ENCODE measurements at regions not wholly inside any gene's neighbourhood (a gene's known extent, or its start where the extent isn't known, plus 50 kb on each side); places are given as distances from the start of the nearest gene placed in this dataset.

GRCh38 chr20:6715401-6715941 is 52.0 kb upstream of the BMP2 start:
- no peak overlapping the region for H4K8ac ChIP-seq (ENCODE audit: extremely low read depth, insufficient read depth, low read length)
- no peak for DNase-seq (ENCODE audit: low read depth in 1 of 2, low spot score in 2 of 2)
- no peak overlapping the region for H2BK20ac ChIP-seq (ENCODE audit: low read length)
- no peaks in the 10 kb centered on the region for H3K79me2 ChIP-seq (ENCODE audit: control insufficient read depth in 1 of 2, insufficient read depth in 2 of 2, low read length in 2 of 2)
- no peaks in the 10 kb centered on the region for H4K20me1 ChIP-seq (replicated peaks in 1 of 2; ENCODE audit: control insufficient read depth in 1 of 2, insufficient read depth in 2 of 2, low read length in 2 of 2)
- 91% methylated on average over 7 of the region's 7 CpGs; no CpG with 5 or more reads in 1 of the 2 experiments for WGBS, 2 experiments (ENCODE audit: extremely low coverage in 1 of 2, insufficient coverage in 1 of 2, insufficient read length in 1 of 2, insufficient replicate concordance in 2 of 2, low coverage in 1 of 2, low lambda C conversion rate in 2 of 2, missing lambda C conversion rate in 1 of 2)
- H3K23ac ChIP-seq (ENCODE audit: insufficient read length) = no peak overlapping the region
- no peak overlapping the region for H2BK120ac ChIP-seq (replicated peaks; ENCODE audit: low read depth, low read length)
- H3K4me2 ChIP-seq (ENCODE audit: insufficient read depth in 1 of 2, low read depth in 2 of 2, low read length in 2 of 2) = no peak overlapping the region
- H3K79me1 ChIP-seq (ENCODE audit: low read depth, low read length) = no peaks in the 10 kb centered on the region
- no peak for FAIRE-seq
- H3K18ac ChIP-seq (ENCODE audit: extremely low read depth, low read length) = no peak overlapping the region
- no peak overlapping the region for H3K27ac ChIP-seq (ENCODE audit: low read depth, low read length)
- H2BK5ac ChIP-seq (ENCODE audit: low read depth, low read length) = no peak overlapping the region
- H4K5ac ChIP-seq (ENCODE audit: insufficient read length, low read depth, low read length) = no peak overlapping the region
- H3K9ac ChIP-seq (replicated peaks in 1 of 4; ENCODE audit: extremely low read depth in 1 of 4, low read depth in 3 of 4, low read length in 3 of 4) = no peak overlapping the region
- H4K91ac ChIP-seq (replicated peaks; ENCODE audit: insufficient read length, low read length) = no peak overlapping the region
- no peak overlapping the region for H3K4me3 ChIP-seq (ENCODE audit: extremely low read depth in 1 of 4, insufficient read depth in 2 of 4, low read depth in 3 of 4, low read length in 4 of 4)
- peaks cover 1% of the 10 kb centered on the region; the same call in 1 of the 2 replicates for H3K23me2 ChIP-seq (ENCODE audit: low read depth, low read length)
- peaks cover 0 to 3% of the 10 kb centered on the region in 2 experiments; a peak in 2 of 4 replicates for H3K9me3 ChIP-seq (ENCODE audit: insufficient read depth in 2 of 2, low read depth in 1 of 2, low read length in 1 of 2)
- no peak overlapping the region for H2AFZ ChIP-seq (ENCODE audit: low read length)
- H2AK5ac ChIP-seq (ENCODE audit: low read depth, low read length) = no peak overlapping the region
- H3K14ac ChIP-seq (ENCODE audit: insufficient read length) = no peak overlapping the region
- H3K4ac ChIP-seq (replicated peaks; ENCODE audit: insufficient read length, low read depth, low read length) = no peak overlapping the region
- POLR2A ChIA-PET (ENCODE audit: partially characterized antibody) = interaction anchor here (1.1 kb wide), 1 partner anchor 50 kb away, joined by 4 read pairs; no protein-coding TSS in a partner anchor
- no peak overlapping the region for H3K56ac ChIP-seq (replicated peaks; ENCODE audit: insufficient read length, low read depth, low read length)
- H3K27me3 ChIP-seq (replicated peaks in 1 of 4; ENCODE audit: control insufficient read depth in 3 of 4, extremely low read depth in 1 of 4, insufficient read depth in 3 of 4, low read length in 3 of 4) = peaks cover 0 to 2% (median 0%) of the 10 kb centered on the region in 4 experiments; a peak in 1 of 7 replicates
- no peaks in the 10 kb centered on the region for H3K36me3 ChIP-seq (ENCODE audit: control insufficient read depth in 2 of 4, insufficient read depth in 4 of 4, low read length in 3 of 4)
- H2BK12ac ChIP-seq (ENCODE audit: low read depth, low read length) = no peak overlapping the region
- CTCF ChIA-PET (ENCODE audit: partially characterized antibody) = interaction anchor here (1.5 kb wide), 1 partner anchor 11 kb away, joined by 5 read pairs; no protein-coding TSS in a partner anchor
- no peaks in the 10 kb centered on the region for H3K4me1 ChIP-seq (replicated peaks in 1 of 4; ENCODE audit: control insufficient read depth in 3 of 4, insufficient read depth in 4 of 4, low read length in 3 of 4)
- no peak overlapping the region for H2BK15ac ChIP-seq (ENCODE audit: low read length)
- TF ChIP-seq BRCA1 (IDR thresholded peaks at IDR 0.05; ENCODE audit: low read depth, low read length) = no peak
